ENCODE measurements at regions not wholly inside any gene's neighbourhood (a gene's known extent, or its start where the extent isn't known, plus 50 kb on each side); places are given as distances from the start of the nearest gene placed in this dataset.

DNA sequence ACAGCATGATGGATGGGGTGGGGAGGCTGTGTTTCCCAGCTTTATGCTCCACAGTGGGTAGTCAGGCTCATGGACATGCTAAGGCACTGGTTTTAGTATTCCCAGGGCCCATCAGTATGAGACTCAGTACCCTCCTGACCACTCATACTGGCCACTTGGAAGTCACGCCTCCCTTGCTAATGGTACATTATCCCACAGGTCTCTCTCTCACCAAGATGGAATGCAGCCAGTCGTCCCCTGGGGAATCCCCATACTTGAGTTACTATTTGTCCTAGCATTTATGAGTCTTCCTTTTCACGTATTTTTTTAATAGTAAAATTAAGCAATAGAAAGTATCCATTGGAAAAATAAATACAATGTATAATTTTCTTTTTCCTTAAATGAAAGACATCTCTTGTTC lies 80.6 kb upstream of the TBX20 start:
- DNase-seq (ENCODE audit: low read depth, low spot score) (no peak), FAIRE-seq (no peak)
- ChIA-PET POLR2A (no interaction called here), CTCF (no interaction called here)
- Histone ChIP-seq H3K9me3 (replicated peaks; ENCODE audit: control insufficient read depth, insufficient read depth, low read length) (no peaks in the 10 kb centered on the region), H4K20me1 (replicated peaks; ENCODE audit: control insufficient read depth, extremely low read depth, insufficient read depth, low read length) (no peaks in the 10 kb centered on the region), H3K27ac (ENCODE audit: insufficient read depth, low read depth, low read length) (no peak overlapping the region), H3K9me1 (replicated peaks; ENCODE audit: control insufficient read depth, extremely low read depth, insufficient read depth, low read length) (no peaks in the 10 kb centered on the region), H3K4me2 (ENCODE audit: insufficient read depth, low read length) (no peak overlapping the region), H3K79me2 (ENCODE audit: control insufficient read depth, insufficient read depth, low read length) (no peaks in the 10 kb centered on the region), H3K9ac (replicated peaks; ENCODE audit: extremely low read depth, insufficient read depth, low read length) (no peak overlapping the region), H3K4me3 (replicated peaks in 1 of 3; ENCODE audit: insufficient read depth in 1 of 3, low read depth in 1 of 3, low read length in 3 of 3) (no peak overlapping the region), H3K36me3 (ENCODE audit: control insufficient read depth in 2 of 2, extremely low read depth in 1 of 2, insufficient read depth in 2 of 2, low read length in 2 of 2) (no peaks in the 10 kb centered on the region), H3K27me3 (ENCODE audit: control insufficient read depth in 2 of 2, insufficient read depth in 2 of 2, low read length in 2 of 2) (no peaks in the 10 kb centered on the region), H3K4me1 (ENCODE audit: control insufficient read depth, extremely low read depth, insufficient read depth, low read length) (no peaks in the 10 kb centered on the region), H2AFZ (ENCODE audit: low read depth, low read length) (no peak overlapping the region)
- no TSS peak for BruUV-seq (replicated peaks)
- dilution Hi-C loops (cut with MboI; ENCODE audit: extremely low pct_ligation_motif_present, low sequenced_read_pairs) (no loop called here), intact Hi-C loops (cut with micrococcal nuclease) (no loop called here)
- no peak for TF ChIP-seq POLR2A (IDR thresholded peaks at IDR 0.05; ENCODE audit: low read depth, low read length)
- TF ChIP-seq GATA2 (IDR thresholded peaks at IDR 0.05; ENCODE audit: insufficient read depth, insufficient read length, low read depth, low read length): no peak
- TF ChIP-seq, protein P1, sequence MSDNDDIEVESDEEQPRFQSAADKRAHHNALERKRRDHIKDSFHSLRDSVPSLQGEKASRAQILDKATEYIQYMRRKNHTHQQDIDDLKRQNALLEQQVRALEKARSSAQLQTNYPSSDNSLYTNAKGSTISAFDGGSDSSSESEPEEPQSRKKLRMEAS (IDR thresholded peaks at IDR 0.05; ENCODE audit: insufficient read depth, insufficient read length): no peak
- TF ChIP-seq, protein P2, sequence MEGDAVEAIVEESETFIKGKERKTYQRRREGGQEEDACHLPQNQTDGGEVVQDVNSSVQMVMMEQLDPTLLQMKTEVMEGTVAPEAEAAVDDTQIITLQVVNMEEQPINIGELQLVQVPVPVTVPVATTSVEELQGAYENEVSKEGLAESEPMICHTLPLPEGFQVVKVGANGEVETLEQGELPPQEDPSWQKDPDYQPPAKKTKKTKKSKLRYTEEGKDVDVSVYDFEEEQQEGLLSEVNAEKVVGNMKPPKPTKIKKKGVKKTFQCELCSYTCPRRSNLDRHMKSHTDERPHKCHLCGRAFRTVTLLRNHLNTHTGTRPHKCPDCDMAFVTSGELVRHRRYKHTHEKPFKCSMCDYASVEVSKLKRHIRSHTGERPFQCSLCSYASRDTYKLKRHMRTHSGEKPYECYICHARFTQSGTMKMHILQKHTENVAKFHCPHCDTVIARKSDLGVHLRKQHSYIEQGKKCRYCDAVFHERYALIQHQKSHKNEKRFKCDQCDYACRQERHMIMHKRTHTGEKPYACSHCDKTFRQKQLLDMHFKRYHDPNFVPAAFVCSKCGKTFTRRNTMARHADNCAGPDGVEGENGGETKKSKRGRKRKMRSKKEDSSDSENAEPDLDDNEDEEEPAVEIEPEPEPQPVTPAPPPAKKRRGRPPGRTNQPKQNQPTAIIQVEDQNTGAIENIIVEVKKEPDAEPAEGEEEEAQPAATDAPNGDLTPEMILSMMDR (IDR thresholded peaks at IDR 0.05; ENCODE audit: extremely low read depth in 1 of 2, insufficient read depth in 1 of 2, low read depth in 1 of 2, low read length in 2 of 2): no peak
- no peak for TF ChIP-seq POLR2AphosphoS5 (IDR thresholded peaks at IDR 0.05; ENCODE audit: insufficient read depth, low read depth, low read length)
- TF ChIP-seq EZH2 (IDR thresholded peaks at IDR 0.05; ENCODE audit: borderline replicate concordance, low read depth, low read length, severe bottlenecking): no peak
- TF ChIP-seq JUN (IDR thresholded peaks at IDR 0.05; ENCODE audit: borderline replicate concordance, insufficient read depth, insufficient read length, low read depth): no peak
- TF ChIP-seq FOS (IDR thresholded peaks at IDR 0.05; ENCODE audit: borderline replicate concordance, insufficient read depth, low read length): no peak
- TF ChIP-seq MYC (IDR thresholded peaks at IDR 0.05; ENCODE audit: low read depth, low read length): no peak
